ENCODE measurements at regions not wholly inside any gene's neighbourhood (a gene's known extent, or its start where the extent isn't known, plus 50 kb on each side); places are given as distances from the start of the nearest gene placed in this dataset.
"Not testable (repeated sequence)": the region's sequence is repeated elsewhere in the genome, so short reads cannot be mapped to it uniquely, and the experiment has no call there.

GRCh38 chr16:31996325-31996724 is 122.7 kb downstream of the ZNF267 start:
- peak in 3 of 12 donors; percentile 9 to 13 (median 12) for TF ChIP-seq CTCF (IDR thresholded peaks at IDR 0.05)
- ATAC-seq; H3K4me1 ChIP-seq; H3K36me3 ChIP-seq; H3K27ac ChIP-seq; H3K27me3 ChIP-seq; intact Hi-C loops (cut with DNase I); H3K9me3 ChIP-seq; H3K4me3 ChIP-seq: not testable (repeated sequence)
- WGBS, 4 donors: 44 to 45% methylated on average over 3 of the region's 3 CpGs; no CpG with 5 or more reads in 2 of the 4 donors
- DNase-seq: peak in 1 of 5 donors; percentile 27

- ATAC-seq; H3K4me1 ChIP-seq; intact Hi-C loops (cut with DNase I); H3K4me3 ChIP-seq; H3K36me3 ChIP-seq; H3K9me3 ChIP-seq; DNase-seq; H3K27me3 ChIP-seq; H3K27ac ChIP-seq: not testable (repeated sequence)
- 81 to 83% (median 81%) methylated on average over 9 of the region's 9 CpGs; no CpG with 5 or more reads in 1 of the 4 donors for WGBS, 4 donors
These were observed 128.9 kb downstream of the ZNF267 start for GRCh38 chr16:32002496-32002895.

- H3K27me3 ChIP-seq; H3K4me3 ChIP-seq; DNase-seq; H3K27ac ChIP-seq; H3K4me1 ChIP-seq; H3K9me3 ChIP-seq; intact Hi-C loops (cut with DNase I); ATAC-seq; H3K36me3 ChIP-seq: not testable (repeated sequence)
- 76 to 94% (median 83%) methylated on average over 2 to 6 of the region's 7 CpGs for WGBS, 4 donors
These were observed 130.2 kb downstream of the ZNF267 start for GRCh38 chr16:32003819-32004218.

GRCh38 chr16:32038783-32039496 is 165.3 kb downstream of the ZNF267 start:
- H3K4me1 ChIP-seq; DNase-seq; H3K36me3 ChIP-seq; H3K4me3 ChIP-seq; H3K27ac ChIP-seq; H3K9me3 ChIP-seq; ATAC-seq; H3K27me3 ChIP-seq; intact Hi-C loops (cut with DNase I): not testable (repeated sequence)
- 75% methylated on average over 8 to 9 of the region's 10 CpGs; no CpG with 5 or more reads in 2 of the 4 donors for WGBS, 4 donors

GRCh38 chr16:32039919-32040318 is 166.3 kb downstream of the ZNF267 start:
- DNase-seq; H3K36me3 ChIP-seq; H3K4me1 ChIP-seq; H3K9me3 ChIP-seq; H3K27me3 ChIP-seq; ATAC-seq; H3K27ac ChIP-seq; H3K4me3 ChIP-seq; intact Hi-C loops (cut with DNase I): not testable (repeated sequence)
- no CpG with 5 or more reads among the region's 10 CpGs for WGBS, 4 donors

GRCh38 chr16:32066016-32066651 is 187.0 kb upstream of the TP53TG3D start:
- 24 to 38% (median 30%) methylated on average over 9 to 13 of the region's 13 CpGs for WGBS, 4 donors
- H3K27me3 ChIP-seq; H3K36me3 ChIP-seq; H3K9me3 ChIP-seq; ATAC-seq; H3K4me3 ChIP-seq; H3K4me1 ChIP-seq; H3K27ac ChIP-seq; intact Hi-C loops (cut with DNase I): not testable (repeated sequence)
- peak in 1 of 5 donors; percentile 8 for DNase-seq

- DNase-seq; H3K4me3 ChIP-seq; intact Hi-C loops (cut with DNase I); H3K27me3 ChIP-seq; H3K36me3 ChIP-seq; H3K9me3 ChIP-seq; H3K4me1 ChIP-seq; H3K27ac ChIP-seq; ATAC-seq: not testable (repeated sequence)
- 40% methylated on average over 1 of the region's 3 CpGs; no CpG with 5 or more reads in 3 of the 4 donors for whole genome bisulfite sequencing, 4 donors
These were observed 181.5 kb upstream of the TP53TG3D start for GRCh38 chr16:32071586-32071985.

- H3K9me3 ChIP-seq; DNase-seq; H3K4me1 ChIP-seq; ATAC-seq; H3K36me3 ChIP-seq; intact Hi-C loops (cut with DNase I); H3K4me3 ChIP-seq; H3K27ac ChIP-seq: not testable (repeated sequence)
- peaks cover 0 to 13% (median 4%) of the 10 kb centered on the region in 9 donors for H3K27me3 ChIP-seq
- WGBS, 4 donors: 36 to 50% (median 41%) methylated on average over 2 to 14 of the region's 15 CpGs; no CpG with 5 or more reads in 1 of the 4 donors
These were observed 169.2 kb upstream of the TP53TG3D start for GRCh38 chr16:32083891-32084290.

GRCh38 chr16:32084656-32085401 is 168.3 kb upstream of the TP53TG3D start:
- peak overlapping the region in 2 of 12 donors; percentile 39 for H3K4me3 ChIP-seq
- 10 to 32% (median 25%) methylated on average over 70 to 74 of the region's 86 CpGs for WGBS, 4 donors
- intact Hi-C loops (cut with DNase I); ATAC-seq; H3K9me3 ChIP-seq; H3K4me1 ChIP-seq; H3K36me3 ChIP-seq; H3K27ac ChIP-seq; DNase-seq: not testable (repeated sequence)
- peaks cover 0 to 13% (median 4%) of the 10 kb centered on the region in 9 donors for H3K27me3 ChIP-seq
